ENCODE measurements at regions not wholly inside any gene's neighbourhood (a gene's known extent, or its start where the extent isn't known, plus 50 kb on each side); places are given as distances from the start of the nearest gene placed in this dataset.

- Histone ChIP-seq H3F3A (ENCODE audit: low read depth) (no peaks in the 10 kb centered on the region), H3K9me3 (ENCODE audit: insufficient read depth, low read depth, low read length) (no peaks in the 10 kb centered on the region; the same call in 1 of the 2 replicates), H2AFZ (ENCODE audit: low read length) (no peak overlapping the region), H3K4me1 (ENCODE audit: insufficient read depth, low read length, poor library complexity, severe bottlenecking) (no peaks in the 10 kb centered on the region), H4K20me1 (ENCODE audit: insufficient read depth, low read length, poor library complexity, severe bottlenecking) (no peaks in the 10 kb centered on the region), H3K9me2 (replicated peaks; ENCODE audit: low read depth, low read length) (no peaks in the 10 kb centered on the region), H3K4me3 (ENCODE audit: low read length, poor library complexity, severe bottlenecking) (no peak overlapping the region), H3K4me2 (ENCODE audit: low read depth, low read length, poor library complexity, severe bottlenecking) (no peak overlapping the region), H3K9ac (ENCODE audit: low read depth, low read length, poor library complexity, severe bottlenecking) (no peak overlapping the region), H3K79me2 (ENCODE audit: insufficient read depth, low read length) (no peaks in the 10 kb centered on the region), H3K27me3 (ENCODE audit: insufficient read depth, low read length, poor library complexity, severe bottlenecking) (no peaks in the 10 kb centered on the region), H3K36me3 (ENCODE audit: insufficient read depth, low read length) (no peaks in the 10 kb centered on the region)
- TF ChIP-seq EZH2phosphoT487 (IDR thresholded peaks at IDR 0.05; ENCODE audit: borderline replicate concordance), result no peak
- no peak for TF ChIP-seq CTCF (conservative IDR thresholded peaks at IDR 0.05; ENCODE audit: low read length)
These were observed 658.8 kb downstream of the MATN1 start for GRCh38 chr1:30064547-30064946.

- Histone ChIP-seq H3F3A (ENCODE audit: low read depth) (no peaks in the 10 kb centered on the region), H3K4me2 (ENCODE audit: low read depth, low read length, poor library complexity, severe bottlenecking) (no peak overlapping the region)
These were observed 659.6 kb downstream of the MATN1 start for GRCh38 chr1:30063621-30064280.

GRCh38 chr1:30061292-30062220 is 661.8 kb downstream of the MATN1 start:
- no peak overlapping the region for H2AFZ ChIP-seq (ENCODE audit: low read length)
- no peaks in the 10 kb centered on the region for H3K79me2 ChIP-seq (ENCODE audit: insufficient read depth, low read length)
- H3K9ac ChIP-seq (ENCODE audit: low read depth, low read length, poor library complexity, severe bottlenecking), result no peak overlapping the region
- H3K9me2 ChIP-seq (replicated peaks; ENCODE audit: low read depth, low read length), result no peaks in the 10 kb centered on the region
- no peaks in the 10 kb centered on the region for H3K9me3 ChIP-seq (ENCODE audit: insufficient read depth, low read depth, low read length)
- TF ChIP-seq EZH2phosphoT487 (IDR thresholded peaks at IDR 0.05; ENCODE audit: borderline replicate concordance) (no peak), CTCF (conservative IDR thresholded peaks at IDR 0.05; ENCODE audit: low read length) (no peak)
- no peaks in the 10 kb centered on the region for H3K27me3 ChIP-seq (ENCODE audit: insufficient read depth, low read length, poor library complexity, severe bottlenecking)
- no peaks in the 10 kb centered on the region for H3F3A ChIP-seq (ENCODE audit: low read depth)
- H3K4me1 ChIP-seq (ENCODE audit: insufficient read depth, low read length, poor library complexity, severe bottlenecking), result no peaks in the 10 kb centered on the region
- H4K20me1 ChIP-seq (ENCODE audit: insufficient read depth, low read length, poor library complexity, severe bottlenecking), result no peaks in the 10 kb centered on the region
- no peaks in the 10 kb centered on the region for H3K36me3 ChIP-seq (ENCODE audit: insufficient read depth, low read length)
- H3K4me2 ChIP-seq (ENCODE audit: low read depth, low read length, poor library complexity, severe bottlenecking), result no peak overlapping the region
- H3K4me3 ChIP-seq (ENCODE audit: low read length, poor library complexity, severe bottlenecking), result no peak overlapping the region

More at GRCh38 chr1:30063621-30064280, 659.6 kb downstream of the MATN1 start:
- no peaks in the 10 kb centered on the region for H4K20me1 ChIP-seq (ENCODE audit: insufficient read depth, low read length, poor library complexity, severe bottlenecking)
- TF ChIP-seq CTCF (conservative IDR thresholded peaks at IDR 0.05; ENCODE audit: low read length), result no peak
- no peaks in the 10 kb centered on the region for H3K4me1 ChIP-seq (ENCODE audit: insufficient read depth, low read length, poor library complexity, severe bottlenecking)
- H3K27me3 ChIP-seq (ENCODE audit: insufficient read depth, low read length, poor library complexity, severe bottlenecking), result no peaks in the 10 kb centered on the region
- H3K79me2 ChIP-seq (ENCODE audit: insufficient read depth, low read length), result no peaks in the 10 kb centered on the region
- H3K36me3 ChIP-seq (ENCODE audit: insufficient read depth, low read length), result no peaks in the 10 kb centered on the region
- no peak overlapping the region for H3K4me3 ChIP-seq (ENCODE audit: low read length, poor library complexity, severe bottlenecking)
- no peaks in the 10 kb centered on the region for H3K9me2 ChIP-seq (replicated peaks; ENCODE audit: low read depth, low read length)
- H2AFZ ChIP-seq (ENCODE audit: low read length), result no peak overlapping the region
- H3K9ac ChIP-seq (ENCODE audit: low read depth, low read length, poor library complexity, severe bottlenecking), result no peak overlapping the region
- no peaks in the 10 kb centered on the region for H3K9me3 ChIP-seq (ENCODE audit: insufficient read depth, low read depth, low read length)
